ENCODE measurements at regions not wholly inside any gene's neighbourhood (a gene's known extent, or its start where the extent isn't known, plus 50 kb on each side); places are given as distances from the start of the nearest gene placed in this dataset.

GRCh38 chr18:41457765-41458326 is 497.2 kb upstream of the PIK3C3 start:
- no peak for TF ChIP-seq CTCF (IDR thresholded peaks at IDR 0.05; ENCODE audit: low read length)
- TF ChIP-seq EZH2 (IDR thresholded peaks at IDR 0.05; ENCODE audit: borderline replicate concordance, low read length) = no peak
